NB4 (cell line): ENCODE measurements at regions not wholly inside any gene's neighbourhood (a gene's known extent, or its start where the extent isn't known, plus 50 kb on each side); places are given as distances from the start of the nearest gene placed in this dataset.

Experiments used
- MYC ChIP-seq: IDR thresholded peaks from 2 replicates; pipeline ENCODE4 v1.6.1; 2011; ENCODE audit warnings: low read depth, low read length
- POLR2A ChIP-seq: IDR thresholded peaks from 2 replicates; pipeline ENCODE4 v1.6.1; 2011; ENCODE audit warnings: mild to moderate bottlenecking; ENCODE audit not compliant: insufficient read length; ENCODE audit errors: extremely low read depth

DNA sequence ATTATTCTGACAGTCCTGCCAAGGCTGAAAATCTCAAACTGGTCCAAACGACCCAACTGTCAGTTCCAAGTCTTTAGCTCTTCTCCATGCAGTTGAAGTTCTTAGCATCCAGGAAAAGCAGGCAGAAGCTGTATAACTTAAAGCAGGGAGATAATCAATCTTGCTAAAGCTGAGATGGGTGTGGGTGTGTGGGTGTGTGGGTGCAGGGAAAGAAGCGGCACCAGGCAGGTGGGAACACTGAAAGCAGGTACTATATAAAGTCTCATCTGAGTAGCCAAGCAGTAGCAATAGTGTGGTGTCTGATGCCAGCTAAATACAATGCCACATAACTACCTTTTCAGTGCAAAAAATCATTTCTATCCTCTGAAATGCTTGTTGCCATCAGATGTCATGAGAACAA is 69.7 kb upstream of the EGFL6 start:
- no peak for TF ChIP-seq MYC
- TF ChIP-seq POLR2A, result no peak
